Right renal cortex interstitium (tissue), 3 donors: ENCODE measurements at regions not wholly inside any gene's neighbourhood (a gene's known extent, or its start where the extent isn't known, plus 50 kb on each side); places are given as distances from the start of the nearest gene placed in this dataset.
"Not testable (repeated sequence)": the region's sequence is repeated elsewhere in the genome, so short reads cannot be mapped to it uniquely, and the experiment has no call there.

ENCODE experiments used
- DNase-seq, 3 donors: peaks; one replicate each; pipeline ENCODE4 v3.0.0-alpha.2; 2013; ENCODE audit warnings: low read depth in 3 of 3, low spot score in 2 of 3

- DNase-seq = no peak
Observed at GRCh38 chr2:105691947-105692390, 52.7 kb upstream of the NCK2 start.

GRCh38 chr2:105690566-105690965 is 54.1 kb upstream of the NCK2 start:
- DNase-seq = no peak

- no peak for DNase-seq
Observed at GRCh38 chr2:105689484-105689883, 55.2 kb upstream of the NCK2 start.

- no peak for DNase-seq
Observed at GRCh38 chr2:105688946-105689345, 55.8 kb upstream of the NCK2 start.

GRCh38 chr2:105686588-105686987 is 58.1 kb upstream of the NCK2 start:
- DNase-seq = no peak

- no peak for DNase-seq
Observed at GRCh38 chr2:105683011-105683492, 61.7 kb upstream of the NCK2 start.

- no peak for DNase-seq
Observed at GRCh38 chr2:105682401-105682800, 62.3 kb upstream of the NCK2 start.

GRCh38 chr2:105681927-105682326 is 62.8 kb upstream of the NCK2 start:
- no peak for DNase-seq

GRCh38 chr2:105680357-105680756 is 64.4 kb upstream of the NCK2 start:
- DNase-seq = no peak

- no peak for DNase-seq
Observed at GRCh38 chr2:105678346-105678745, 66.4 kb upstream of the NCK2 start.

- DNase-seq = no peak
Observed at GRCh38 chr2:105677901-105678300, 66.8 kb upstream of the NCK2 start.

- no peak for DNase-seq
Observed at GRCh38 chr2:105675841-105676240, 68.9 kb upstream of the NCK2 start.

- no peak for DNase-seq
Observed at GRCh38 chr2:105674859-105675541, 69.7 kb upstream of the NCK2 start.

GRCh38 chr2:105674401-105674800 is 70.3 kb upstream of the NCK2 start:
- peak; percentile 31 to 45 (median 36) for DNase-seq

- DNase-seq = no peak
Observed at GRCh38 chr2:105671156-105671555, 73.6 kb upstream of the NCK2 start.

GRCh38 chr2:105669384-105669891 is 75.3 kb upstream of the NCK2 start:
- DNase-seq = no peak

GRCh38 chr2:105665480-105665879 is 79.2 kb upstream of the NCK2 start:
- no peak for DNase-seq

GRCh38 chr2:105660489-105660888 is 84.2 kb upstream of the NCK2 start:
- DNase-seq = no peak

GRCh38 chr2:105655723-105656606 is 88.7 kb upstream of the NCK2 start:
- DNase-seq = not testable (repeated sequence)

GRCh38 chr2:105655244-105655643 is 89.5 kb upstream of the NCK2 start:
- no peak for DNase-seq

GRCh38 chr2:105654474-105655004 is 90.2 kb upstream of the NCK2 start:
- no peak for DNase-seq
